ENCODE measurements at regions not wholly inside any gene's neighbourhood (a gene's known extent, or its start where the extent isn't known, plus 50 kb on each side); places are given as distances from the start of the nearest gene placed in this dataset.

- TF ChIP-seq KLF1 (tag; IDR thresholded peaks at IDR 0.05) (peak; percentile 85; the same call in 1 of the 2 replicates), MIER1 (IDR thresholded peaks at IDR 0.05; ENCODE audit: low read depth) (no peak), GATAD2B (IDR thresholded peaks at IDR 0.05; ENCODE audit: borderline replicate concordance) (no peak; the same call in 1 of the 2 replicates), NEUROD1 (IDR thresholded peaks at IDR 0.05; ENCODE audit: borderline replicate concordance, low read depth, low read length, partially characterized antibody) (peak; percentile 63), ZNF449 (CRISPR knock-in tag; IDR thresholded peaks at IDR 0.05) (peak; percentile 95), PCBP2 (IDR thresholded peaks at IDR 0.05; ENCODE audit: low read depth, low read length, poor library complexity, severe bottlenecking) (no peak), ZNF174 (CRISPR knock-in tag; IDR thresholded peaks at IDR 0.05) (0 out of 2 replicates have a peak, but pooled peaks have one; percentile 5), ZNF551 (CRISPR knock-in tag; IDR thresholded peaks at IDR 0.05) (no peak), ZNF444 (CRISPR knock-in tag; IDR thresholded peaks at IDR 0.05) (0 out of 2 replicates have a peak, but pooled peaks have one; percentile 29), CAMTA2 (CRISPR knock-in tag; conservative IDR thresholded peaks at IDR 0.05) (no peak), ZNF347 (CRISPR knock-in tag; IDR thresholded peaks at IDR 0.05; ENCODE audit: low read depth) (no peak), AFF1 (IDR thresholded peaks at IDR 0.05; ENCODE audit: low read depth in 1 of 2, partially characterized antibody in 2 of 2) (peak; percentile 76 to 90), BRD9 (IDR thresholded peaks at IDR 0.05; ENCODE audit: low read depth, partially characterized antibody) (peak; percentile 97), ZNF76 (CRISPR knock-in tag; IDR thresholded peaks at IDR 0.05; ENCODE audit: borderline replicate concordance) (peak; percentile 94), ELF2 (CRISPR knock-in tag; IDR thresholded peaks at IDR 0.05) (peak; percentile 63), MED1 (CRISPR knock-in tag; IDR thresholded peaks at IDR 0.05; ENCODE audit: borderline replicate concordance) (no peak)
- TF ChIP-seq, protein P1, sequence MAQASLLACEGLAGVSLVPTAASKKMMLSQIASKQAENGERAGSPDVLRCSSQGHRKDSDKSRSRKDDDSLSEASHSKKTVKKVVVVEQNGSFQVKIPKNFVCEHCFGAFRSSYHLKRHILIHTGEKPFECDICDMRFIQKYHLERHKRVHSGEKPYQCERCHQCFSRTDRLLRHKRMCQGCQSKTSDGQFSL (CRISPR knock-in tag; IDR thresholded peaks at IDR 0.05) = peak; percentile 93; the same call in 1 of the 2 replicates
- TF ChIP-seq, protein P1 (tag; IDR thresholded peaks at IDR 0.05) = peak; percentile 61 to 90; a peak in 3 of 4 replicates
- TF ChIP-seq, protein P2, sequence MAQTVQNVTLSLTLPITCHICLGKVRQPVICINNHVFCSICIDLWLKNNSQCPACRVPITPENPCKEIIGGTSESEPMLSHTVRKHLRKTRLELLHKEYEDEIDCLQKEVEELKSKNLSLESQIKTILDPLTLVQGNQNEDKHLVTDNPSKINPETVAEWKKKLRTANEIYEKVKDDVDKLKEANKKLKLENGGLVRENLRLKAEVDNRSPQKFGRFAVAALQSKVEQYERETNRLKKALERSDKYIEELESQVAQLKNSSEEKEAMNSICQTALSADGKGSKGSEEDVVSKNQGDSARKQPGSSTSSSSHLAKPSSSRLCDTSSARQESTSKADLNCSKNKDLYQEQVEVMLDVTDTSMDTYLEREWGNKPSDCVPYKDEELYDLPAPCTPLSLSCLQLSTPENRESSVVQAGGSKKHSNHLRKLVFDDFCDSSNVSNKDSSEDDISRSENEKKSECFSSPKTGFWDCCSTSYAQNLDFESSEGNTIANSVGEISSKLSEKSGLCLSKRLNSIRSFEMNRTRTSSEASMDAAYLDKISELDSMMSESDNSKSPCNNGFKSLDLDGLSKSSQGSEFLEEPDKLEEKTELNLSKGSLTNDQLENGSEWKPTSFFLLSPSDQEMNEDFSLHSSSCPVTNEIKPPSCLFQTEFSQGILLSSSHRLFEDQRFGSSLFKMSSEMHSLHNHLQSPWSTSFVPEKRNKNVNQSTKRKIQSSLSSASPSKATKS (CRISPR knock-in tag; IDR thresholded peaks at IDR 0.05) = no peak
Observed at GRCh38 chr6:44058617-44059358, 68.5 kb downstream of the MRPL14 start (continued).

Data from K562 (cell line).